ENCODE measurements at regions not wholly inside any gene's neighbourhood (a gene's known extent, or its start where the extent isn't known, plus 50 kb on each side); places are given as distances from the start of the nearest gene placed in this dataset.

- no peak for TF ChIP-seq CTCF (IDR thresholded peaks at IDR 0.05 in 4 of 5, conservative IDR thresholded peaks at IDR 0.05 in 1 of 5)
- no peak for TF ChIP-seq POLR2A (IDR thresholded peaks at IDR 0.05)
Measured at GRCh38 chr13:42696191-42696590, 85.2 kb upstream of the FAM216B start.

Data from gastrocnemius medialis (tissue), 4 donors.